HG02678 (cell line): ENCODE measurements at regions not wholly inside any gene's neighbourhood (a gene's known extent, or its start where the extent isn't known, plus 50 kb on each side); places are given as distances from the start of the nearest gene placed in this dataset.

ENCODE experiments used
- ATAC-seq: cut with Tn5 transposase; IDR thresholded peaks from one replicate; pipeline ENCODE4 v1.9.1; 2021; ENCODE audit warnings: mild to moderate bottlenecking, moderate library complexity; ENCODE audit not compliant: unreplicated experiment

DNA sequence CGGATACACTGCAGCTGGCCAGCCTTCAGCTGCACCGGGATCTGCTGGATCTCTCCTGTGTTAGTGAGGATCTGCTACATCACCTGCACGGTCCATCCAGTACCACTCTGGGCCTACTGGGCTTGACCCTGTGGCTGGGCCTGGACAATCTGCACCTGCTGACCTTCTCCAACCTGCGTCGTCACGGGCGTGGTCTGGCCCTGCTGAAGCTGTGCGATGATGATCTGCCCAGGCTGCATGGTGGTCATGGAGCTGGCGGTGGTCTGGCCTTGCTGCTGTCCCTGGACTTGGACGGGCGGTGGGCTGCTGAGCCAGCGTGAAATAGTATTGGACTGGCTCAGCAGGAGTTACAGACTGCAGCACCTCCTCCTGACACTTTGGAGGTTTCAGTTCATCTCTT lies 137.1 kb upstream of the GAS1 start:
- no peak for ATAC-seq

GRCh38 chr9:87085073-87085472 lies 137.8 kb upstream of the GAS1 start:
- ATAC-seq, result no peak

DNA sequence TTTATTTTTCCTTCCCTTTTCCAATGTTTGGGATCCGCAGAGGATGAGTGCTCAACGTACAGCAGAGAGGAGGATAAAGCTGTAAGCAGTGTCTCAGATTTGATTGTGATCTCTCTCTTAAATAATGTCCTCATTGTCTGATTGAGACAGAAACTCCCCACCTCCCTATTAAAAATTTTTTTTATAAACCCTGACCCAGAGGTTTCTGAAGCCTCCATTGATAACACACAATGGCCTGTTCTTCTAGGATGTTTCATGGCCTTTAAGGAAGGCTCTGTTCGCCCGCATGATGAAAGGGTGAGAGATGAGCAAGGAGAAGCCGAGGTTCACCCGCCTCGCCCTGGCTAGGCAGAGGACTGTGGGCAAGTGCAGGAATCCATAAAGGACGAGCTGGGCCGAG lies 138.2 kb upstream of the GAS1 start:
- ATAC-seq, result no peak

GRCh38 chr9:87086221-87086818 lies 139.0 kb upstream of the GAS1 start:
- ATAC-seq, result no peak

DNA sequence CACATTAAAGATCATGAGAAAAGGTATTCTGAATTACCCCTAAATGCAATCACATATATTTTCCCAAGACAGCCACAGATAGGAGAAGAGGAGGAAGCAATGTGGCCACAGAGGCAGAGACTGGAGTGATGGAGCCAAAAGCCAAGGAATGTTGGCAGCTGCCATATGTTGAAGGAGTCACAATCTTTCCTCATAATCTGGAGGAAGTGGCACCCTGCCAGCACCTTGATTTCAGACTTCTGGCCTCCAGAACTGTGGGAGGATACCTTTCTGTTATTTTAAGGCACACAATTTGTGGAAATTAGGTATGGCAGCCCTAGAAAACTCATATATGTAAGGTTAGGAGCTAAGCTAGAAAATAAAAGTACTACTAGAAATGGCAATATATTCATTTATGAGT lies 139.9 kb upstream of the GAS1 start:
- ATAC-seq, result no peak

- ATAC-seq, result no peak
Observed at GRCh38 chr9:87088192-87088591, 140.9 kb upstream of the GAS1 start.

GRCh38 chr9:87088621-87089365 lies 141.5 kb upstream of the GAS1 start:
- no peak for ATAC-seq

DNA sequence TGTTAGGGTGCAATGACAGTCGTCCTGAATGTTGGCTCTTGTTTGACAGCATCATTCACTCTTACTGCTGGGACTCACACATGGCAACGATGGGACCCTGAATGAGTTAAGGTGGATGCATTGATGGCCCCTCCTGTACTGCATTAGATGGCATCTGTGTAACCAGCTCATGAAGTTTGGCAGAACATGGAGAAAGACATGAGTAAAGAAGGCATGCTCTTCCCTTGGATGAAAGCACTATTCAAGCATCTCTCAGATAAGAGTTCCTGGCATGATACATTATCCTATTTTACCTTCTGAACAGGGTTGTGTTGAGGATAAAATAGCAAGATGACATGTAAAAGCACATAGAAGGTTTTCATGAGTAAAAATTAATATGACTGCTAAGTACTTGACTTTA lies 142.2 kb upstream of the GAS1 start:
- ATAC-seq, result no peak

GRCh38 chr9:87089929-87090328 lies 142.6 kb upstream of the GAS1 start:
- ATAC-seq, result no peak

GRCh38 chr9:87093777-87094176 lies 146.5 kb upstream of the GAS1 start:
- no peak for ATAC-seq

DNA sequence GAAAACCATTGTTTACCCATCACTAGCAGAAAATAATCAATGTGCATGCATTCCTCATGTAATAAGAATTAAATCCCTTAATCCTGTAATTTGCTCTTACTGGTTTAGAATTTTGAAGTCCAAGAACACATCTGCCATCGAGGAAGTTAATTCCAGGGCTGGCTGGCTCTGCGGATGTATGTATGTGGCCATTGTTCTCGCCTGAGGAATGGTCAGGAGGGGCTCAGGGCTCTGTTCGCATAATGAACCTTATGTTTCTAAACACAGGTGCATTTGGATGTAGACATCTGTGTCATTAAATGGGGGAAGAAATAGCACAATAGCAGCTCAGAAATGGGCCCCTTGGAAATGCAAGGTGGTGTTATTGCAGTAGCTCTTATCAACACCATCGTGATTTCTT lies 148.6 kb upstream of the GAS1 start:
- no peak for ATAC-seq

GRCh38 chr9:87096506-87096905 lies 149.2 kb upstream of the GAS1 start:
- ATAC-seq, result no peak

DNA sequence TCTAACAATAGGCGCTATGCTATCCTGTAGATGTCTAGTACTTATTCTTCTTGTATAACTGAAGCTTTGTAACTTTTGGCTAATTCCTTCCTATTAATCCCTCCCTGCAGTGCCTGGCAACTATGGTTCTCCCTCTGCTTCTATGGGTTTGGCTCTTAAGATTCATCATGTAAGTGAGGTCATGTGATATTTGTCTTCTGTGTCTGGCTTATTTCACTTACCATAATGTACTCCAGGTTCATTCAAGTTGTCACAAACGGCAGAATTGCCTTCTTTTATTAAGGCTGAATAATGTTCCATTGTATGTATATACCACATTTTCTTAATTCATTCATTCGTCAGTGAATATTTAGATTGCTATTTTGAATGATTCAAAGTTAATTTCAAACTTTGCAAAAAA lies 149.9 kb upstream of the GAS1 start:
- ATAC-seq, result no peak

DNA sequence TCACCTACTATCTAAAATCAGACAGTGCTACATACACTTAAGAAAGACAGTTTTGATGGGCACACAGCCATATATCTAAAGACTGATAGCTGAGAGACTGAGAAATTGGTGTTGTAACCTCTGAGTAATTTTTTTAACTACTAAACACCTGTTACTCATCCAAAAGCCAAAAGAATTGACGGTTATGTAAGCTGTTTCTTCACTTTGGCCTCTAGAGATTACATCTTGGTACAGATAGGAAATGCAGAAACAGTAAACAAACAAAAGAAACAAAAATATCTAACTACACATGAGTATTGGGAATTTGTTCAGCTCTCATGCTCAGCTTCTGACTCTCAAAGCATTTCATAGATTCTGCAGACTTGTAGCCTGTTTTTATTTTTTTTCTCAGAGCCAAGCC lies 152.1 kb upstream of the GAS1 start:
- no peak for ATAC-seq

GRCh38 chr9:87100001-87100400 lies 152.7 kb upstream of the GAS1 start:
- no peak for ATAC-seq

- ATAC-seq, result no peak
Observed at GRCh38 chr9:87102126-87102525, 154.8 kb upstream of the GAS1 start.

- ATAC-seq, result no peak
Observed at GRCh38 chr9:87107072-87107471, 159.8 kb upstream of the GAS1 start.

DNA sequence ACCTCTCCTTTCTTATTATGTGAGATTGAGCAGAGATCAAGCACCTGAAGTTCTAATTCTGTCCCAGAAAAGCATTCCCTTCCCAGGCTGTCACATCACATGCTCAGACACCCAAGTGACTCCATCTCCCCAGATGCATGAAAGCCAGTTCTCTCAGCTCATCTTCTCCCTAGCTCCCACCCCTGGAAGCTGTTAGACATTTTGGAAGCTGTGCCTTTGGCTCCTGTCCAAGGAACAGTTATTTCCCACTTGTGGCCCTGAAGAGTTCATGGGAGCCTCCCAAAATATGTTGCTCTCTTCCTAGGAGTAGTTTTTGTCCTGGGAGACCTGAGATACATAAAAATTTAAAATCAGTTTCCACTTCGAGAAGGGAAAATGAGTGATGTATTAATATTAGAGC lies 161.4 kb upstream of the GAS1 start:
- ATAC-seq, result no peak

GRCh38 chr9:87109231-87109631 lies 161.9 kb upstream of the GAS1 start:
- ATAC-seq, result no peak

GRCh38 chr9:87109851-87110250 lies 162.5 kb upstream of the GAS1 start:
- no peak for ATAC-seq

DNA sequence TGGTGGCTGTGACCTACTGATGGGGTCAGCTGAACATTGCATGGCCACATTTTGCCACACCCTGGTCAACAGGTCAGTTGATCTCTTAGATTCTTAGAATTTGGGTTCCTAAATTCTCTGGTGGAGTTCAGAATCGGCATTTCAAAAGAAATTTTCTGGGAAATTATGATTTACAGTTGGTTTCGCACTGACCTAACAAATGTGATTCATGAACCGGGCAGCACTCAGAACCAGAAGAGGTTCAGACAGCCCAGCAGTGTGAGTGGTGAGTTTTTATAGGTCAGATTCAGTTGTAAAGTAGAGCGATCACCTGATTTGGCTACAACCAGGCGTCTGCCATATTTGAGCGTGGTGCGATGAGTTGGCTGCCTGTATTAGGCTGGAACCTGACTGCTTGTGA lies 163.7 kb upstream of the GAS1 start:
- no peak for ATAC-seq

DNA sequence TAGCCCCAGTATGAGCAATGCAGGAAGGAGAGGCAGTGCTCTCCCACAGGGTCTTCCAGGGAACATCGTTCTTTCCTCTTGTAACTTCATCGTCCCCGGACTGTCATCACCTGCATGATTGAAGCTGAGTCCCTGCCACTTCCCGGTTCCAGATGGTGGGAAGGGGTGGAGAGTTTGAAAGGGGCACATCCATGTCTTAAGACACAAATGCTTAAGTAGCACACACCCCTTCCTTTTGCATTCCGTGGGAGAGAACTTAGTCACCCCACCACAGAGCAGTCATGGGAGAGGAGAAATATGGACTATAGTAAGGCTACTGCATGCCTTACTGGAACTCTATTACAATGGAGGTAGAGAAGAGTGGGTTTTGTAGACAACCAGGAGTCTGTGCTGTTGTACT lies 165.3 kb upstream of the GAS1 start:
- ATAC-seq, result no peak

GRCh38 chr9:87113874-87114273 lies 166.6 kb upstream of the GAS1 start:
- ATAC-seq, result no peak
